Glutamatergic neuron (in vitro differentiated cells): ENCODE measurements at regions not wholly inside any gene's neighbourhood (a gene's known extent, or its start where the extent isn't known, plus 50 kb on each side); places are given as distances from the start of the nearest gene placed in this dataset.

ENCODE experiments used
- DNase-seq: peaks from one replicate; pipeline ENCODE4 v3.0.0; 2022
- H3K27ac Mint-ChIP-seq: one replicate; pipeline ENCODE4 v1.8.0; 2020; ENCODE audit warnings: mild to moderate bottlenecking, mixed read lengths, inconsistent platforms; ENCODE audit not compliant: unreplicated experiment
- H3K27me3 Mint-ChIP-seq: one replicate; pipeline ENCODE4 v1.8.0; 2020; ENCODE audit warnings: mild to moderate bottlenecking, moderate library complexity, mixed read lengths, inconsistent platforms; ENCODE audit not compliant: unreplicated experiment
- H3K36me3 Mint-ChIP-seq: one replicate; pipeline ENCODE4 v1.8.0; 2020; ENCODE audit warnings: mild to moderate bottlenecking, mixed read lengths, inconsistent platforms; ENCODE audit not compliant: unreplicated experiment
- H3K4me1 Mint-ChIP-seq: one replicate; pipeline ENCODE4 v1.8.0; 2020; ENCODE audit warnings: mild to moderate bottlenecking, low read depth, mixed read lengths, inconsistent platforms; ENCODE audit not compliant: unreplicated experiment
- H3K4me3 Mint-ChIP-seq: one replicate; pipeline ENCODE4 v1.8.0; 2020; ENCODE audit warnings: mild to moderate bottlenecking, mixed read lengths, inconsistent platforms; ENCODE audit not compliant: unreplicated experiment
- H3K9me3 Mint-ChIP-seq: one replicate; pipeline ENCODE4 v1.8.0; 2020; ENCODE audit warnings: mild to moderate bottlenecking, moderate library complexity, mixed read lengths, inconsistent platforms; ENCODE audit not compliant: unreplicated experiment
- CTCF ChIP-seq: fragments of 200-600 bp; sonication (generic); IDR thresholded peaks from one replicate; pipeline ENCODE4 v1.5.0; 2021; ENCODE audit not compliant: partially characterized antibody, unreplicated experiment

DNA sequence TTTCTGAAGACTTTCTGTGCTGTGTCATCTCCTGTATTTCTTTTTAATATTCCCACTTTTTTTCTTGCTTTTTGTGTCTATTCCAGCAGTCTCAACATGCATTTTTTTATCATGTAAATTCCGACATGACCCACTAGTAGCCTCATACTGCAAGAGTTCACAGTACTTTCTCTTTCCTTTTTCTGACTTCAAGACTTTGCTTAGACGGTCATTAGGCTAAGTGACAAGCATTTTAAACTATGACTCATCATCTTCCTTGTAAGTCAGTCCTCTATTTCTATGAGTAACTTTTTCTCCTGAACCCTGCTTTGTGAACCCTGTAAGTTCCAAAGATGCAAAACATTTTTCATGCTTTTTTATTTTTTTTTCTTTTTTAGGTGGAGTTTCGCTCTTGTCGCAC lies 381.2 kb downstream of the TXNL1 start:
- DNase-seq = no peak
- Mint-ChIP-seq H3K4me1 (peaks cover 7% of the 10 kb centered on the region), H3K9me3 (peaks cover 5% of the 10 kb centered on the region), H3K27me3 (no peaks in the 10 kb centered on the region), H3K4me3 (no peak overlapping the region), H3K27ac (no peak overlapping the region), H3K36me3 (peaks cover 7% of the 10 kb centered on the region)
- TF ChIP-seq CTCF = no peak

GRCh38 chr18:56256659-56257058 lies 381.7 kb downstream of the TXNL1 start:
- H3K27me3 Mint-ChIP-seq = no peaks in the 10 kb centered on the region
- no peak for DNase-seq
- peaks cover 7% of the 10 kb centered on the region for H3K36me3 Mint-ChIP-seq
- no peak overlapping the region for H3K27ac Mint-ChIP-seq
- peaks cover 5% of the 10 kb centered on the region for H3K9me3 Mint-ChIP-seq
- H3K4me3 Mint-ChIP-seq = no peak overlapping the region
- TF ChIP-seq CTCF = no peak
- peaks cover 7% of the 10 kb centered on the region for H3K4me1 Mint-ChIP-seq

DNA sequence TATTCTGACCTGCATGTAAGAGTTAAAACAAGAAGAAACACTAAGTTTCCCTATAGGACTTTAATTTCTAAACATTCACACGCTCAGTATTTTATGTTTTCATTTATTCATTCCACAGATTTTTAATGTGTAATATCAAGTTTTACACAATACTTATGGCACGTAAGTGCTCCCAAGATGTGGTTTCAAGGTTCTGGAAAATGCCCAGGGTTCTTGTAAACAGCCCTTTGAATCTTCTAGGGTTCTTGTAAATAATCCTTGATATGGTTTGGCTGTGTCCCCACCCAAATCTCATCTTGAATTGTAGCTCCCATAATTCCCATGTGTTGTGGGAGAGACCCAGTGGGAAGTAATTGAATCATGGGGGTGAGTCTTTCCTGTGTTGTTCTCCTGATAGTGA lies 383.0 kb downstream of the TXNL1 start:
- Mint-ChIP-seq H3K9me3 (peaks cover 5% of the 10 kb centered on the region), H3K27me3 (no peaks in the 10 kb centered on the region), H3K36me3 (peaks cover 7% of the 10 kb centered on the region), H3K27ac (no peak overlapping the region), H3K4me3 (no peak overlapping the region), H3K4me1 (peaks cover 7% of the 10 kb centered on the region)
- TF ChIP-seq CTCF = no peak
- DNase-seq = no peak

- no peaks in the 10 kb centered on the region for H3K27me3 Mint-ChIP-seq
- TF ChIP-seq CTCF = no peak
- no peak overlapping the region for H3K27ac Mint-ChIP-seq
- H3K9me3 Mint-ChIP-seq = peaks cover 5% of the 10 kb centered on the region
- H3K36me3 Mint-ChIP-seq = peaks cover 7% of the 10 kb centered on the region
- no peak overlapping the region for H3K4me3 Mint-ChIP-seq
- no peak for DNase-seq
- no peaks in the 10 kb centered on the region for H3K4me1 Mint-ChIP-seq
Observed at GRCh38 chr18:56252456-56252855, 385.9 kb downstream of the TXNL1 start.

- H3K4me1 Mint-ChIP-seq = peaks cover 7% of the 10 kb centered on the region
- H3K36me3 Mint-ChIP-seq = no peaks in the 10 kb centered on the region
- H3K9me3 Mint-ChIP-seq = peaks cover 2% of the 10 kb centered on the region
- no peaks in the 10 kb centered on the region for H3K27me3 Mint-ChIP-seq
- DNase-seq = no peak
- TF ChIP-seq CTCF = no peak
- H3K4me3 Mint-ChIP-seq = no peak overlapping the region
- no peak overlapping the region for H3K27ac Mint-ChIP-seq
Observed at GRCh38 chr18:56248610-56249235, 389.7 kb downstream of the TXNL1 start.
